ENCODE measurements at regions not wholly inside any gene's neighbourhood (a gene's known extent, or its start where the extent isn't known, plus 50 kb on each side); places are given as distances from the start of the nearest gene placed in this dataset.

DNA sequence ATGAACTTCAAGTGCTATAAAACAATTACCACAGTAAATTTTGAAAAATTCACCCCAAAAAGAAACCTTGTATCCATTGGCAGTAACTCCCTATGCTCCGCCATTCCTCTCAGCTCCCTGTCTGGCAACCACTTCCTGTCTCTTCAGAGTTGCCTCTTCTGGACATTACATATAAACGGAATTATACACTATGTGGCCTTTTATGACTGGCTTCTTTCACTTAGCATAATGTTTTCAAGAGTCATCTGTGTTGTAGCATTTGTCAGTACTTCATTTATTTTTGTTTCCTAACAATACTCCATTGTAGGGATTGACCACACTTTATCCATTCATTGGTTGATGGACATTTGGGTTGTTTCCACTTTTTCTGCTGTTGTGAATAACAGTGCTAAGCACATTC is 50.1 kb downstream of the CEP43 start:
- CTCF ChIA-PET, result no interaction called here
- POLR2A ChIA-PET, result no interaction called here
- DNase-seq (ENCODE audit: low read depth in 1 of 2, low spot score in 1 of 2), result no peak
- Histone ChIP-seq H3K4me2 (no peak overlapping the region), H3K4me3 (no peak overlapping the region), H3K27ac (no peak overlapping the region), H3K4me1 (no peaks in the 10 kb centered on the region), H3K9me3 (no peaks in the 10 kb centered on the region)
- no peak for ATAC-seq
- 85% methylated on average over 2 of the region's 2 CpGs for WGBS (ENCODE audit: missing lambda C conversion rate)
- no peak for TF ChIP-seq PHF8 (IDR thresholded peaks at IDR 0.05; ENCODE audit: borderline replicate concordance, low read depth)
- TF ChIP-seq, protein P1, sequence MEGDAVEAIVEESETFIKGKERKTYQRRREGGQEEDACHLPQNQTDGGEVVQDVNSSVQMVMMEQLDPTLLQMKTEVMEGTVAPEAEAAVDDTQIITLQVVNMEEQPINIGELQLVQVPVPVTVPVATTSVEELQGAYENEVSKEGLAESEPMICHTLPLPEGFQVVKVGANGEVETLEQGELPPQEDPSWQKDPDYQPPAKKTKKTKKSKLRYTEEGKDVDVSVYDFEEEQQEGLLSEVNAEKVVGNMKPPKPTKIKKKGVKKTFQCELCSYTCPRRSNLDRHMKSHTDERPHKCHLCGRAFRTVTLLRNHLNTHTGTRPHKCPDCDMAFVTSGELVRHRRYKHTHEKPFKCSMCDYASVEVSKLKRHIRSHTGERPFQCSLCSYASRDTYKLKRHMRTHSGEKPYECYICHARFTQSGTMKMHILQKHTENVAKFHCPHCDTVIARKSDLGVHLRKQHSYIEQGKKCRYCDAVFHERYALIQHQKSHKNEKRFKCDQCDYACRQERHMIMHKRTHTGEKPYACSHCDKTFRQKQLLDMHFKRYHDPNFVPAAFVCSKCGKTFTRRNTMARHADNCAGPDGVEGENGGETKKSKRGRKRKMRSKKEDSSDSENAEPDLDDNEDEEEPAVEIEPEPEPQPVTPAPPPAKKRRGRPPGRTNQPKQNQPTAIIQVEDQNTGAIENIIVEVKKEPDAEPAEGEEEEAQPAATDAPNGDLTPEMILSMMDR (IDR thresholded peaks at IDR 0.05), result no peak
- TF ChIP-seq NR3C1 (IDR thresholded peaks at IDR 0.05), result no peak
- TF ChIP-seq, protein P2, sequence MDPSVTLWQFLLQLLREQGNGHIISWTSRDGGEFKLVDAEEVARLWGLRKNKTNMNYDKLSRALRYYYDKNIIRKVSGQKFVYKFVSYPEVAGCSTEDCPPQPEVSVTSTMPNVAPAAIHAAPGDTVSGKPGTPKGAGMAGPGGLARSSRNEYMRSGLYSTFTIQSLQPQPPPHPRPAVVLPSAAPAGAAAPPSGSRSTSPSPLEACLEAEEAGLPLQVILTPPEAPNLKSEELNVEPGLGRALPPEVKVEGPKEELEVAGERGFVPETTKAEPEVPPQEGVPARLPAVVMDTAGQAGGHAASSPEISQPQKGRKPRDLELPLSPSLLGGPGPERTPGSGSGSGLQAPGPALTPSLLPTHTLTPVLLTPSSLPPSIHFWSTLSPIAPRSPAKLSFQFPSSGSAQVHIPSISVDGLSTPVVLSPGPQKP (IDR thresholded peaks at IDR 0.05; ENCODE audit: low read depth, low read length), result no peak
- no peak for TF ChIP-seq RNF2 (IDR thresholded peaks at IDR 0.05; ENCODE audit: borderline replicate concordance, low read depth)
- TF ChIP-seq, protein P3, sequence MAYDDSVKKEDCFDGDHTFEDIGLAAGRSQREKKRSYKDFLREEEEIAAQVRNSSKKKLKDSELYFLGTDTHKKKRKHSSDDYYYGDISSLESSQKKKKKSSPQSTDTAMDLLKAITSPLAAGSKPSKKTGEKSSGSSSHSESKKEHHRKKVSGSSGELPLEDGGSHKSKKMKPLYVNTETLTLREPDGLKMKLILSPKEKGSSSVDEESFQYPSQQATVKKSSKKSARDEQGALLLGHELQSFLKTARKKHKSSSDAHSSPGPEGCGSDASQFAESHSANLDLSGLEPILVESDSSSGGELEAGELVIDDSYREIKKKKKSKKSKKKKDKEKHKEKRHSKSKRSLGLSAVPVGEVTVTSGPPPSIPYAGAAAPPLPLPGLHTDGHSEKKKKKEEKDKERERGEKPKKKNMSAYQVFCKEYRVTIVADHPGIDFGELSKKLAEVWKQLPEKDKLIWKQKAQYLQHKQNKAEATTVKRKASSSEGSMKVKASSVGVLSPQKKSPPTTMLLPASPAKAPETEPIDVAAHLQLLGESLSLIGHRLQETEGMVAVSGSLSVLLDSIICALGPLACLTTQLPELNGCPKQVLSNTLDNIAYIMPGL (CRISPR knock-in tag; IDR thresholded peaks at IDR 0.05; ENCODE audit: borderline replicate concordance), result no peak
- TF ChIP-seq ZNF302 (CRISPR knock-in tag; IDR thresholded peaks at IDR 0.05), result no peak
- TF ChIP-seq ZFP36 (IDR thresholded peaks at IDR 0.05; ENCODE audit: borderline replicate concordance, partially characterized antibody), result no peak
- TF ChIP-seq FOXS1 (CRISPR knock-in tag; IDR thresholded peaks at IDR 0.05), result no peak
- TF ChIP-seq TFCP2L1 (CRISPR knock-in tag; IDR thresholded peaks at IDR 0.05), result no peak
- TF ChIP-seq CBX2 (IDR thresholded peaks at IDR 0.05; ENCODE audit: borderline replicate concordance, low read depth), result no peak
- no peak for FAIRE-seq

DNA sequence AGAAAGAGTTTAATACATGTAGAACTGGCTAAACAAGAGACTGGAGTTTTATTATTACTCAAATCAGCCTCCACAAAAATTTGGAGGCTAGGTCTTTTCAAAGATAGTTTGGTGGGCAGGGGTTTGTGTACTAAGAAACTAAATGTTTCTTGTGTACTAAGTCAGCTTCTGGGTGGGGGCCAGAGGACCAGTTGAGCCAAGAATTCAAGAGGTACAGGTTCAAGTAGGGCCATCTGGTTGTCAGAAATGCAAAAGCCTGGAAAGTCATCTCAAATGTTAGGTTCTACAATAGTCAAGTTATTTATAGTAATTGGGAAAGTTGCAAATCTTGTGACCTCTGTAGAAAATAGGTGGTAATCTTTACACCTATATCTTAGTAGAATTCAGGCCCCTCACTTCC is 51.7 kb downstream of the CEP43 start:
- Histone ChIP-seq H3K4me2 (no peak overlapping the region), H3K9me3 (no peaks in the 10 kb centered on the region), H3K27ac (no peak overlapping the region), H3K4me1 (no peaks in the 10 kb centered on the region), H3K4me3 (no peak overlapping the region)
- no peak for ATAC-seq
- no peak for FAIRE-seq
- no peak for DNase-seq (ENCODE audit: low read depth in 1 of 2, low spot score in 1 of 2)
- CTCF ChIA-PET, result no interaction called here
- POLR2A ChIA-PET, result no interaction called here
- TF ChIP-seq CBX2 (IDR thresholded peaks at IDR 0.05; ENCODE audit: borderline replicate concordance, low read depth), result no peak
- TF ChIP-seq MAZ (IDR thresholded peaks at IDR 0.05; ENCODE audit: borderline replicate concordance, low read depth, low read length), result no peak
- no peak for TF ChIP-seq FOSL2 (IDR thresholded peaks at IDR 0.05)
- no peak for TF ChIP-seq FOSL2 (CRISPR knock-in tag; IDR thresholded peaks at IDR 0.05)
- no peak for TF ChIP-seq JUN (IDR thresholded peaks at IDR 0.05)
- TF ChIP-seq, protein P1 (IDR thresholded peaks at IDR 0.05), result no peak
- TF ChIP-seq HEYL (CRISPR knock-in tag; IDR thresholded peaks at IDR 0.05), result no peak

Measured in A549 (cell line).